ENCODE measurements at regions not wholly inside any gene's neighbourhood (a gene's known extent, or its start where the extent isn't known, plus 50 kb on each side); places are given as distances from the start of the nearest gene placed in this dataset.

GRCh38 chr21:20667931-20668330, 330.3 kb upstream of the NCAM2 start:
- TF ChIP-seq, protein P1, sequence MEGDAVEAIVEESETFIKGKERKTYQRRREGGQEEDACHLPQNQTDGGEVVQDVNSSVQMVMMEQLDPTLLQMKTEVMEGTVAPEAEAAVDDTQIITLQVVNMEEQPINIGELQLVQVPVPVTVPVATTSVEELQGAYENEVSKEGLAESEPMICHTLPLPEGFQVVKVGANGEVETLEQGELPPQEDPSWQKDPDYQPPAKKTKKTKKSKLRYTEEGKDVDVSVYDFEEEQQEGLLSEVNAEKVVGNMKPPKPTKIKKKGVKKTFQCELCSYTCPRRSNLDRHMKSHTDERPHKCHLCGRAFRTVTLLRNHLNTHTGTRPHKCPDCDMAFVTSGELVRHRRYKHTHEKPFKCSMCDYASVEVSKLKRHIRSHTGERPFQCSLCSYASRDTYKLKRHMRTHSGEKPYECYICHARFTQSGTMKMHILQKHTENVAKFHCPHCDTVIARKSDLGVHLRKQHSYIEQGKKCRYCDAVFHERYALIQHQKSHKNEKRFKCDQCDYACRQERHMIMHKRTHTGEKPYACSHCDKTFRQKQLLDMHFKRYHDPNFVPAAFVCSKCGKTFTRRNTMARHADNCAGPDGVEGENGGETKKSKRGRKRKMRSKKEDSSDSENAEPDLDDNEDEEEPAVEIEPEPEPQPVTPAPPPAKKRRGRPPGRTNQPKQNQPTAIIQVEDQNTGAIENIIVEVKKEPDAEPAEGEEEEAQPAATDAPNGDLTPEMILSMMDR (IDR thresholded peaks at IDR 0.05): no peak
- TF ChIP-seq POLR2A (IDR thresholded peaks at IDR 0.05): no peak
